ENCODE measurements at regions not wholly inside any gene's neighbourhood (a gene's known extent, or its start where the extent isn't known, plus 50 kb on each side); places are given as distances from the start of the nearest gene placed in this dataset.
"Not testable (repeated sequence)": the region's sequence is repeated elsewhere in the genome, so short reads cannot be mapped to it uniquely, and the experiment has no call there.

GRCh38 chr2:14988600-14988999 lies 356.1 kb downstream of the LRATD1 start:
- no peak for DNase-seq (ENCODE audit: low read depth)

DNA sequence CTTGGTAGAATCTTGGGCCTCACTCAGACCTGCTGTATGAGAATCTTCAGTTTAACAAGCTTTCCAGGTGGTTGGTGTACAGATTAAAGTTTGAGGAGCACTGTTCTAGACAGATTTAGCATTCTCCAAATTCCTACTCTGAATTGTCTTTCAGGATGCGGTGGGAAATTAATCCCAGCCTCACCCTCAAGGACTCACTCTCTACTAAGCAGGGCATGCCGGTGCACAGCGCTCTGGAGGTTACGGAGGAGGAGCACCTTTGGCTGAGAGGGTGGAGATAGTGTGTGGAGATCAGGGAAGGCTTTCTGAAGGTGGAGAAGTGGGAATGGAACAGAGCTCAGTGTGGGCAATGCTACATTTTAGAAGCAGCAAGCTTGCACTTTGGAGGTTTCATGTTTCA lies 359.2 kb downstream of the LRATD1 start:
- DNase-seq (ENCODE audit: low read depth): no peak

DNA sequence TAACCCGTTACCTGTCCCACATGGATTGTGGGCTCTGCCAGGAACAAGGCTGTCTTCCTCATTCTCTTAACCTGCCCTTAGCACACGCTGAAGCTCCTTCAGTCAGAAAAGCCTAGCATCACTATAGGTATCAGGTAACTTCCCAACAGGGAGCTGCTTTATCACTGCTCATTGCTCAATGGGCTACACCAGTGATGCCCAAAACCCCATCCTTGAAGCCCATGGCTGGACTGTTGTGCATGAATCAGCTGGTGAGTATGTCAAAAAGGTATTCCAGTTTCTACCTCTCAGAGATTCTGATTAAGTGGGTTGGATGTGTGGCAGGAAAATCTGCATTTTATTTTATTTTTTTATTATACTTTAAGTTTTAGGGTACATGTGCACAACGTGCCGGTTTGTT lies 362.2 kb downstream of the LRATD1 start:
- no peak for DNase-seq (ENCODE audit: low read depth)

DNA sequence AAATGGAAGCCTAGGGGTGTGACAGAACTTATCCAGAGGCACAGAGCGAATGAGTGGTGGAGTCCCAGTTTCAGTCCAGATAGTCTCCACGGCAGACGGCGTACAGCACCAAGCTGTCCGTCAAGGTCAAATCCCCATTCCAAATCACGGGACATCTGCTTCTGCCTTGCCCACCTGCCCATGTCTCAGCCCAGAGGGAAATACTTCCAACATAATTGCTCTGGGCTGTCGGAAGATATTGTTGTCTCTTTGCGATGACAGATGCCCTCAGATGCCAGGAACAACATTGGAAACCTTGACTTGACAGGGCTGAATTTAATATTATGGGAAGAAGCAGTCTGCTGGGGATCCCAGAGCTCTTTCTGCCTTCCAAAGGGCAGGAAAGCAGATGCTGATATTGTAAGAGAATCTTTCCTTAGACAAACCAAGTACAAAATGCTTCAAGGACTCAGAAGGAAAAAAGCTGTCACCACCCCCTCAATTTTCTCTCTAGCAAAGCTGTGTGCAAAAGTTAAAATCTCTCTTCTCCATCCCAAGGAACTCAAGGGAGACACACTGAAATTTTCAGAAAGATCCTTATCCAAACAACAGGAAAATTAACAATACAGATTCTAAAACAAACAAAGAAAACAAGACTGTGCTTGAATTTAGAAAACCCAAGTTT lies 364.0 kb downstream of the LRATD1 start:
- no peak for DNase-seq (ENCODE audit: low read depth)

GRCh38 chr2:14998546-14998945 lies 366.0 kb downstream of the LRATD1 start:
- no peak for DNase-seq (ENCODE audit: low read depth)

- no peak for DNase-seq (ENCODE audit: low read depth)
Observed at GRCh38 chr2:14999114-14999661, 366.7 kb downstream of the LRATD1 start.

GRCh38 chr2:15002519-15002918 lies 370.0 kb downstream of the LRATD1 start:
- not testable (repeated sequence) for DNase-seq (ENCODE audit: low read depth)

DNA sequence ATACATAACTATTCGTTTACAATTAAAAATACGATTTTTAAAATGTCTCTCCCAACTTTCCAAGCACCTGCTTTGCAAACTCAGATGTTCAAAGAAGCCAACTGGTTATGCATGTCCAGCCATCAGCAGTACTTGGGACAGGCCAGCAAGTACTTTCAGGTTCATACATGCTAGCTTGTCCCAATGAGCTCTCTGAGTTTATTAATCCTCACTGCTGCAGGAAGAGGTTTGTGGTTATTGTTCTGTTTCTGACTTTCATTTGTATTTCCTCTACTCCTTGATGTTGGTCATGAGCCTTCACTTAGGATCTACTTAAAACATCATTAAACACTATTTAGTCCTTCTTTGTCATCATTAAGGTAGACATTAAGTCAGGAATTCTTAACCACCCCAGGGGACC lies 374.1 kb downstream of the LRATD1 start:
- no peak for DNase-seq (ENCODE audit: low read depth)

GRCh38 chr2:15009681-15010080 lies 377.2 kb downstream of the LRATD1 start:
- DNase-seq (ENCODE audit: low read depth): peak; percentile 1

GRCh38 chr2:15010346-15010745 lies 377.8 kb downstream of the LRATD1 start:
- no peak for DNase-seq (ENCODE audit: low read depth)

DNA sequence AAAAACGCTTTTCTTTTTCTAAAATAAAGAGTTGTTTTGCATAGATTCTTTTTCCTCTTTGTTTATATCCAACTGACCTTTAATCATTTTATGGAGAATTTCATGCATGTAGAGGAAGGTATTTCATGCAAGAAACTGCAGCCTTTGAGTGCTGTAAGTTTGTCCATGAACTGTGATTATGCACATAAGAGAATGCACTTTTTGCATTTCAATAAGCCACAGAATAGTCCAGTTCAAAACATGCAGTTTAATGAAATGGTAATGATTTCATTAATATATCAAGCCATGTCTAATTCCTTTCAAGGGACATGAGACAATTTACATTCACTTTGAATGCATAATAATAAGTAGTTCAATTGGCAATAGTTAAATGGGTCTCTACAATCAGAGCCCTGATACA lies 386.3 kb downstream of the LRATD1 start:
- no peak for DNase-seq (ENCODE audit: low read depth)

DNA sequence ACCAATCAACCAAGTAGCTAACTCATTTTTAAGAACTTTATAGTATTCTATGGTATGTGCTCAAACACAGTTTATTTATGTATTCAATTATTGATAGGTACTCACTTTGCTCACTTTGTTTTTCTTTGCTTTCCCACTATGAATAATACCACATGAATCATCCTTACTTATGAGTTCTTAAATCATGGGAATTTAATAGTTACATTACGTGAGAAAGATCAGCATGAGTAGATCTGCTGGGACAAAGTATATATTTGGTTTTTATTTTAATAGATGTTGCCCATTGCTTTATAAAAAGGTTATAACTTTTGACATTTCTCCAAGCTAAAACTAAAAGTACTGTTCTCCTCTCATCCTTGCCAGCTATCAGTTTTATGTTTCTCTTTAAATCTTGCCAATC lies 390.7 kb downstream of the LRATD1 start:
- no peak for DNase-seq (ENCODE audit: low read depth)

DNA sequence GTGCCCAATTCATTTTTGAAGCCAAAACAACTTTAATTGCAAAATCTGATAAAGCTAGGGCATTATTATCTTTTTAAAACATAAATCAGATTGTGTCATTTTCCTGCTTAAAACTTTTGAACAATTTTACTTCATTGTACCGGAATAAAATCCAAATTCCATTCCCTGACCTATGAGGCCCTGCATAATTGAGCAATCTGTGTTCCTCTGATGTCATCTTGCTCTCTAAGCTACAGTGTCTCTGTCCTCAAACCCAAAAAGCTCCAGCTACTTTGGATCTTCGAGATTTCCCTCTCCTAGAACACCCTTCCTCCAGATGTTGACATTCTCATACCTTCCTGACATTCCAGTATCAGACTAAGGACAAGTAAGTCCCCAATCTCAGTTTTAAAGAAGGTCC lies 395.9 kb downstream of the LRATD1 start:
- DNase-seq (ENCODE audit: low read depth): no peak

DNA sequence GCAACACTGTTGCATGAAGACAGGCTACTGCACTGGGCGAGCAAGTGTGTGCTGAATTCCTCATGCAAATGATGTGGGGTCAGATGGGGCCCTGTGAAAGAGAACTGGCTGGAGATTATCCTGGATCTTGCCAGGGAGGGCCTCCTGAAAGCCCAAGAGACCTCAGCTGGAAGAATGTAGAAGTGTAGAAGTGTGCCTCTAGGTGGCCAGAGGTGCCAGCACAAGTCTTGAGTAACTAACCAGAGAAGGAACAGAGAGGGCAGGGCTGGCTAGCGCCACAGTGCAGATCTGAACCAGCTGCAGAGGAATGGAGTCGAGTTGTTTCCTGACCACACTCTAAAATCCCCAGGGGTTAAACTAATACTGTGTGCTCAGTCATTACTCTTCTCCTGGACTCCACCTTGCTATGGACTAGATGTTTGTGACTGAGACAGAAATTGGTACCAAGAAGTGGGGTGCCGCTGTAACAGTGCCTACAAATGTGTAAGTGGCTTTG lies 399.3 kb downstream of the LRATD1 start:
- no peak for DNase-seq (ENCODE audit: low read depth)

- no peak for DNase-seq (ENCODE audit: low read depth)
Observed at GRCh38 chr2:15034246-15034645, 401.7 kb downstream of the LRATD1 start.

DNA sequence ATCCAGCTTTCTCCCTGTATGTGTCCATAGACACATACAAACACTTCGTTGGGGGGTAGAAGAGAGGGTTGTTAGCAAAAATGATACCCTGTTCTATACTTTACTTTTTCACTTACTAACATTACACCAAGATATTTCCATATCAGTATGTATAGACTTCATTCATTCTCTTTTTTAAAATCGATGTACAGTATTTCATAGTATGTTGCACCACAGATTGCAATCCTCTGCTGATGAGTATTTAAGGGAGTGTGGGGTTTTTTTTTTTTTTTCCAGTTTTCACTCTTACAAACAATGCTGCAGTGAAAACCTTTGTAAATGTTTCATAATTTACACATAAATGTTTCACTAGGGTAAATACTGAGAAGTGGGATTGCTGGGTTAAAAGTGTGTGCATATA lies 402.3 kb downstream of the LRATD1 start:
- DNase-seq (ENCODE audit: low read depth): no peak

DNA sequence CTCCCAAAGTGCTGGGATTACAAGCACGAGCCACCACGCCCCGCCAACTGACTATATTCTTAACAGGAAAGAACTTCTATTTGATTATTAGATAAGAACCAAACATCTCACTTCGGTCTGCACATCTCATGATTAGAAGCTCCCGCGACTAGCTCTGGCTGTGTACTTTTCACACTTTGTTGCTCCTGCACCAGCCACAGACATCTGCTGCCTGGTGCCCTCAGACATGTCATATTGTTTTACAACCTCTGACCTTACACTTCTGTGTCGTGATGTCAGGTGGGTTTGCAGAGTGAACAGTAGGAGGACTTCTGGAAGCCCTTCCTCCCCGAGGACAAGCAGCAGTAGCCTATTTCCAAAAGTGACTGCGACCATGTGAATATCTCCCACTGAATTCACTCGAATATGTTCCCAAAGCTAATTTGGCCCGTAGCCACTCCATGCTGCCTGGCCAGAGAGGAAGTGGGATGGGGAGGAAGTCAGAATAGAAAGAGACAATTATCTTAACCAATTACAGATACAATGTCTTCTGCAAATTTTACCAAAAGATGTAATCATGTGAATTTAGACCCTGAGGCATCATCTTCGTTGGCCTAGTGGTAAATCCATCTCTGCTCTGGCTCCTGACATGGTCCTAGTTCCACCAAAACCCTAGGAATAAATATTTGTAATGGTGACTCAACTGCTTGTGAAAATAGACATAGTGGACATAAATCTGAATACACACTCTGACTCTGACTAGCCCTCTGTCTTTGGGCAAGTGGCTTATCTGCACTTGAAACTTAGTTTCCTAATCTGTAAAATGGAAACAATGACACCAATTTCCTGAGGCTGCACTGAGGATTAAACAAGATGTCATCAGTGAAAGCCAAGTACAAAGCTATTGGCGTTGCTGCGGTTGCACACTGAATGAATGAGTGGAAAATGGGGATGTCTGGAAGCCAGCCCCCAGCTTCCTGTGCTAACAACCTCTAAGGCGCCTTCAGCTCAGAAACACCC lies 406.1 kb downstream of the LRATD1 start:
- no peak for DNase-seq (ENCODE audit: low read depth)

- DNase-seq (ENCODE audit: low read depth): no peak
Observed at GRCh38 chr2:15040429-15041084, 408.0 kb downstream of the LRATD1 start.

DNA sequence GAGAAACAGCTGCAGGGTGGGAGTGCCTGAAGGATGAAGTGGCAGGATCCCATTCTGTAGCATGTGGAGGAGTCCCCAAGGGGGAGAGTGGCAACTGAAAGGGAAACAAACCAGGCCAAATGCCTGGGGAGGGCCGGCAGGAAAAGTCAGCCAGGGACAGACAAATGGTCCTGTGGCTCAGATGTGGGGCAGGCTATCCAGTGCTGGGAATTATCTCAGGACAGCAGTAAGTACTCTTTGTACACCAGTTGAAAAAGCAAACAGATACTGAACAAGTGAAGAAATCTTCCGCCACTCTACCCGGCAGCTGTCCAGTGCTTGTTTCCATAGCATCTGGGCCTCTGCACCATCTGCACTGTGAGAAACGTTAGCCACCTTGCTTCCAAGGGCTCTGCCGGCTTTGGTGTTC lies 408.9 kb downstream of the LRATD1 start:
- no peak for DNase-seq (ENCODE audit: low read depth)

DNA sequence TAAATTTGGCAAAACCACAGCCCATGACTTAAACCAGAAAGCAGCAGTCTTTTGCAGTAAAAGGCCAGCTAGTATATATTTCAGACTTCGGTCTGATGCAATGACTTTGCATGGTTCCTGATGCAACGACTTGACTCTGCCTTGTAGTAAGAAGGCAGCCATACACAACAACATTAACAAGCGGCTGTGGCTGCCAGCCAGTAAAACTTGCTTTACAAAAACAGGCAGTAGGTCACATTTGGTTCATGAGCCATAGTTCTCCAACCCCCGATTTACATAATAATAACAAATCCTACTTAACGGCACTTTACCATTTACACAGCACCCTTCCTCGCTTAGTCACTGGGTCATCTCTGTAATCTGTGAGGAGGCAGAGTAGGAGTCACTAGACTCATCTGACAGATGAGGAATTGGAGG lies 410.3 kb downstream of the LRATD1 start:
- DNase-seq (ENCODE audit: low read depth): no peak

DNA sequence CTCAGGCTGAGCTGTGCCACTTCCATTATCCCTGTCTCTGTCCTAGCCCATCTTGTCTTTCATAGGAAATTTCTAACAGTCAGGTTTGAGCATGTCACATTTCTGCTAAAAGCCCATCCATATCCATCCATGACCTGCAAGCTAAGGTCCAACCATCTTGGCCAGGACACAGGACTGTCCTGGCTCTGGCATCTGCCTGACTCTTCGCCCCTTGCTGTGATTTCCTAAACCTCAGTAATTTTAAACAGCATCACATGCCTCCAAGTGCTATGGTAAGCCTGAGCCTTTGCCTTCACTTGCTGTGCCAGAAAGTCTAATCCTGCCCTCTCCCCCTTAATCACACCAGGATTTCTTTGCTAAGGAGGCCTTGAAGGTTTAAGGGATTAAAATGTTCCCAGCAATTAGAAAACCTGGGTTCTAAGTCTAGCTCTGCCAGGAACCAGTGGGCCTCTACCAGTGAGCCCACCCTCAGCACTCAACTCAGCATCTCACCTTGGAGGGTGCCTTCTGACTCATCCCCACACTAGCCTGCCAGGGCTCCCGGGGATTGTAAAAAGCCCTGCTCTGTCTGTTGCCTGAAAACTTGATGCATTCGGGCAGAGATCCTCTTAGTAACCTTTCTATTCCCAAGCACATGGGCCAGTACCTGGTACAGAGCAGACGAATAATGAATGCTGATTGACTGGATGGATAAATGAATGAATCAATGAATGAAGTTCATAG lies 411.0 kb downstream of the LRATD1 start:
- no peak for DNase-seq (ENCODE audit: low read depth)

DNA sequence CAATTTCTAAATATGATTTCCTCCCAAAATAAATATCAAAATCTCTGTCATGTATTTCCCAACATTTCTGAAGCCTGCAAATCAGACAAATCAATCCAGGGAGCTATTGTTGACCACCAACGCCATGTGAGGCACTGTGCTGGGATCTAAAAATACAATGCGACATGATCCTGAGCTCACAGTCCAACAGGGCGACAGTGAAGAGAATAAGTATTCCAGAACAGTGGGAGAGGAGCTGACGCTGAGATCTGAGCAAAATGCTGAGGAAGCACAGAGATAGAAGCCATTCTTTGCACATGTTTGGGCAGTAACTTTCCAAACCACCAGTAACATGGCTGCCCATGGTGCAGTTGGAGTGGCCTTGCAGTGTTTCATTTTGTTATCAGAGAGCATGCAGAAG lies 412.5 kb downstream of the LRATD1 start:
- DNase-seq (ENCODE audit: low read depth): no peak

All from GM04503 (cell line).